Mucosa of rectum (tissue), 2 donors: ENCODE measurements at regions not wholly inside any gene's neighbourhood (a gene's known extent, or its start where the extent isn't known, plus 50 kb on each side); places are given as distances from the start of the nearest gene placed in this dataset.

Experiments used
- H3K27ac ChIP-seq, 2 donors: one replicate each; pipeline ENCODE4 v1.7.0; 2013; ENCODE audit warnings: inconsistent platforms in 2 of 2, low read depth in 2 of 2, low read length in 2 of 2
- H3K27me3 ChIP-seq, 2 donors: one replicate each; pipeline ENCODE4 v1.7.0; 2013; ENCODE audit warnings: low read length in 2 of 2; ENCODE audit not compliant: control insufficient read depth in 2 of 2, insufficient read depth in 2 of 2
- H3K36me3 ChIP-seq, 2 donors: one replicate each; pipeline ENCODE4 v1.7.0; 2013; ENCODE audit warnings: low read length in 2 of 2; ENCODE audit not compliant: control insufficient read depth in 2 of 2, insufficient read depth in 2 of 2
- H3K4me1 ChIP-seq, 2 donors: one replicate each; pipeline ENCODE4 v1.7.0; 2013; ENCODE audit warnings: low read length in 2 of 2, mild to moderate bottlenecking in 1 of 2; ENCODE audit not compliant: control insufficient read depth in 2 of 2, insufficient read depth in 2 of 2
- H3K4me3 ChIP-seq, 2 donors: one replicate each; pipeline ENCODE4 v1.7.0; 2013; ENCODE audit warnings: low read length in 2 of 2
- H3K9ac ChIP-seq, 2 donors: one replicate each; pipeline ENCODE4 v1.7.0; 2013; ENCODE audit warnings: low read length in 2 of 2, low read depth in 1 of 2, mild to moderate bottlenecking in 1 of 2
- H3K9me3 ChIP-seq, 2 donors: one replicate each; pipeline ENCODE4 v1.7.0; 2013; ENCODE audit warnings: low read length in 2 of 2; ENCODE audit not compliant: control insufficient read depth in 2 of 2
- donor health status: healthy.
- donor health status: Normal muscosa, but diverticular disease.

DNA sequence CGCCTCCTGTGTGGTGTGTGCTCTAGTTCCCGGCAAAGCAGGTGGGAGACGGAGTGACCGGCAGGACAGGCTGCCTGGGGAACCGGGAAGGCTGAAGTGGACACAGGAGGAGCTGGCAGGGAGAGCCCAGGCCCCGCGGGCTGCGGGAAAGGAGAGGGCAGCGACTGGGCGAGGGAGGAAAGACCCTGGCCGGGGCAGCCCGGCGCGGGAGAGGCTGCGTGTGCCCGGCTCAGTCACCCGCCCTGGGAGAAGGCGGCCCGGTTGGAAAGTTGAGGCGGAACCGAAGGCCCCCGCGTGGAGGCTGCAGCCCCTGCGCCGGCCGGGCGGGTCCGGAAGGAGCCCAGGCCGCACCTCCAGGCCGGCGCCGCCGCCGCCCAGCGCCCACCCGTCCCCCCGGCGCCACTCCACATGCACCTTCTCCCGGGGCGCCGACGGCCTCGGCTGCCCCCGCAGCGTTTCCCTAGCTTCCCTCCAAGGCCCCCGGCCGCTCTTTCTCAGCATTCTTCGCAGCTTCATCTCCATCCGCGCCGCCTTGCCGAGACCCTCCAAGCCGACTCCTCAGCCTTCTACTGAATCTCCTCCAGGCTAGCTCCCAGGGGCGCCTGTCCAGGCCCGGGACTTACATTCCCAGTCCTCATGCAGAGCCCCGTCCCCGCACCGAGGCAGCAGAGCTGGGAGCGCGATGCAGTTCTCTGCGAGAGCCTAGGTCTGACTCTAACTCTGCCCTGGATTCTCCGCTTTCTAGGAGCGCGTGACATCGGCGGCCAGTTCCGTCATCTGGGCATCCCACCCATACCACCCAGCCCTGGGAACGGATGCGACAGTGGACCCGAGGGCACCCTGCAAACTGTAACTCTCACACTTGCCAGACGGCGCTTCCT, 152.0 kb downstream of the ERCC6L2 start:
- Histone ChIP-seq H3K27me3 (peaks cover 10 to 18% of the 10 kb centered on the region in 2 donors), H3K9me3 (no peaks in the 10 kb centered on the region), H3K9ac (peak overlapping the region in 1 of 2 donors; percentile 12), H3K36me3 (no peaks in the 10 kb centered on the region), H3K4me1 (peaks cover 2 to 3% of the 10 kb centered on the region in 2 donors), H3K4me3 (peak overlapping the region; percentile 26 to 33), H3K27ac (peak overlapping the region in 1 of 2 donors; percentile 12)

GRCh38 chr9:96026655-96027213, 151.2 kb downstream of the ERCC6L2 start:
- H3K9me3 ChIP-seq = no peaks in the 10 kb centered on the region
- no peaks in the 10 kb centered on the region for H3K36me3 ChIP-seq
- H3K27ac ChIP-seq = no peak overlapping the region
- H3K9ac ChIP-seq = peak overlapping the region in 1 of 2 donors; percentile 6
- no peak overlapping the region for H3K4me3 ChIP-seq
- H3K4me1 ChIP-seq = peaks cover 2 to 7% of the 10 kb centered on the region in 2 donors
- H3K27me3 ChIP-seq = peaks cover 16 to 23% of the 10 kb centered on the region in 2 donors

GRCh38 chr9:96025995-96026602, 150.6 kb downstream of the ERCC6L2 start:
- Histone ChIP-seq H3K9me3 (no peaks in the 10 kb centered on the region), H3K4me3 (no peak overlapping the region), H3K4me1 (peaks cover 2 to 7% of the 10 kb centered on the region in 2 donors), H3K27me3 (peaks cover 16 to 23% of the 10 kb centered on the region in 2 donors), H3K36me3 (no peaks in the 10 kb centered on the region), H3K27ac (no peak overlapping the region), H3K9ac (no peak overlapping the region)

GRCh38 chr9:96023486-96023885, 148.0 kb downstream of the ERCC6L2 start:
- Histone ChIP-seq H3K9me3 (no peaks in the 10 kb centered on the region), H3K27ac (no peak overlapping the region)

GRCh38 chr9:96022445-96023051, 147.1 kb downstream of the ERCC6L2 start:
- Histone ChIP-seq H3K36me3 (no peaks in the 10 kb centered on the region), H3K9ac (peak overlapping the region; percentile 8 to 63), H3K4me3 (peak overlapping the region; percentile 43 to 45), H3K27ac (peak overlapping the region; percentile 61 to 68), H3K4me1 (peaks cover 6 to 13% of the 10 kb centered on the region in 2 donors), H3K27me3 (peaks cover 28 to 29% of the 10 kb centered on the region in 2 donors), H3K9me3 (no peaks in the 10 kb centered on the region)

More at GRCh38 chr9:96023486-96023885, 148.0 kb downstream of the ERCC6L2 start:
- no peak overlapping the region for H3K9ac ChIP-seq
- peaks cover 6 to 13% of the 10 kb centered on the region in 2 donors for H3K4me1 ChIP-seq
- H3K36me3 ChIP-seq = no peaks in the 10 kb centered on the region
- peaks cover 28 to 36% of the 10 kb centered on the region in 2 donors for H3K27me3 ChIP-seq
- no peak overlapping the region for H3K4me3 ChIP-seq

DNA sequence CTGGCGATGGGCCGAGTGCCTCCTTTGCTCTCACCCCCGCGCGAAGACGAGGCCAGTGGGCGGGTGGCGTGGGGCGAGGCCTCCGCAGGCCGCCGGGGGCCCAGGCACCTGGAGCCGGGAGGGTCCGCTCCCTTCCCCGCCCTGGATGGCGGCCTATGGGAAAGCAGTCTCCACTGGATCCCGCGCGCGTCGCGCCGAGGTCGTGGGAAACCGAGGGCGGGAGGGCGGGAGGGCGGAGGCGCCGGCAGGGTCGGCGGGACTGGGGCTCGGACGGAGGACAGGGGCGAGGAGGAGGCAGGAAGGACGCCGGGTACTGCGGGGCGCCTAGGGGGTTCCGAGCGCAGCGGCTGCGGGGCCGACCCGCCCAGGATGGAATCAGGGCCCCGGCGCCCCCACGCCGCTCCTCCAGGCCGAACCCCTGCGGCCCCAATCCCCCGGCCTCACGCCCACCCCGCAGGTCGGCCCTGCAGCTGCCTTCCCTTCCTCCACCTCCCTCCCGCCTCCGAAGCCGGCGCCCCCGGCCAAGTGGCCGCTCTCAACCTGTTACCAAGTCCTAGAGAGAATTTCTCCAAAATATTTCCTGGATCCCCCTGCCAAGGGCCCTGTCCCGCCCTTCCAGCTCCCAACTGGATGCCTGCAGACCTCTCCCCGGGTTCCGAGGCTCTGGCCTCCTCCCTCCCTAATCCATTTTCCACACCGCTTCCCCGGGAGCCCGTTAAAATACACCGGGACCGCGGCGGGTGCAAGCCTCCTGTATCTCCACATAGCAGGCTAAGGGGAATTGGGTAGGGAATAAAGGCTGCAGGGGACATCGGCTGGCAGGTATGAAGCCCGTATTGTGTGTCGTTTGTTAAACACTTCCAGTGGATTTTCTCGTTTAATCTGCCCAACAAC, 146.3 kb downstream of the ERCC6L2 start:
- Histone ChIP-seq H3K36me3 (no peaks in the 10 kb centered on the region), H3K9ac (peak overlapping the region; percentile 63 to 65), H3K27ac (peak overlapping the region; percentile 68 to 76), H3K4me3 (peak overlapping the region; percentile 43 to 65), H3K27me3 (peaks cover 27 to 28% of the 10 kb centered on the region in 2 donors), H3K9me3 (no peaks in the 10 kb centered on the region), H3K4me1 (peaks cover 3 to 11% of the 10 kb centered on the region in 2 donors)

GRCh38 chr9:96020792-96021550, 145.5 kb downstream of the ERCC6L2 start:
- H3K9ac ChIP-seq = peak overlapping the region; percentile 56 to 65
- peaks cover 3 to 11% of the 10 kb centered on the region in 2 donors for H3K4me1 ChIP-seq
- H3K27ac ChIP-seq = peak overlapping the region; percentile 68 to 76
- peaks cover 24 to 28% of the 10 kb centered on the region in 2 donors for H3K27me3 ChIP-seq
- peak overlapping the region; percentile 30 to 65 for H3K4me3 ChIP-seq
- H3K9me3 ChIP-seq = no peaks in the 10 kb centered on the region
- no peaks in the 10 kb centered on the region for H3K36me3 ChIP-seq

- H3K4me1 ChIP-seq = peaks cover 3 to 11% of the 10 kb centered on the region in 2 donors
- peak overlapping the region; percentile 30 to 65 for H3K4me3 ChIP-seq
- no peaks in the 10 kb centered on the region for H3K9me3 ChIP-seq
- peaks cover 24 to 28% of the 10 kb centered on the region in 2 donors for H3K27me3 ChIP-seq
- H3K9ac ChIP-seq = peak overlapping the region; percentile 56 to 65
- H3K27ac ChIP-seq = peak overlapping the region; percentile 68 to 76
- no peaks in the 10 kb centered on the region for H3K36me3 ChIP-seq
Observed at GRCh38 chr9:96020300-96020791, 144.9 kb downstream of the ERCC6L2 start.
